ENCODE measurements at regions not wholly inside any gene's neighbourhood (a gene's known extent, or its start where the extent isn't known, plus 50 kb on each side); places are given as distances from the start of the nearest gene placed in this dataset.

GRCh38 chr12:91404441-91404840 is 221.8 kb upstream of the DCN start:
- TF ChIP-seq CTCF (IDR thresholded peaks at IDR 0.05) (no peak), POLR2A (IDR thresholded peaks at IDR 0.05) (no peak)
